Gastrocnemius medialis (tissue), 4 donors: ENCODE measurements at regions not wholly inside any gene's neighbourhood (a gene's known extent, or its start where the extent isn't known, plus 50 kb on each side); places are given as distances from the start of the nearest gene placed in this dataset.

Experiments used
- ATAC-seq, 2 donors: fragments of 150-250 bp; one replicate each; pipeline ENCODE4 v1.9.1; 2016
- DNase-seq, 2 donors: peaks; one replicate each; pipeline ENCODE4 v3.0.0-alpha.2; 2019
- H3K27ac ChIP-seq, 4 donors: fragments of 200-600 bp; sonication (generic); 1 replicate in 1 of 4; 2 replicates in 3 of 4; pipeline ENCODE4 v1.5.1; 2016 to 2018; ENCODE audit warnings: mild to moderate bottlenecking in 2 of 4, moderate library complexity in 1 of 4
- H3K27me3 ChIP-seq, 3 donors: fragments of 200-600 bp; sonication (generic) in 2 of 3; 1 replicate in 1 of 3; 2 replicates in 2 of 3; pipeline versions ENCODE4 v1.5.1 to v1.6.0; 2016 to 2019; ENCODE audit warnings: mild to moderate bottlenecking in 1 of 3, moderate library complexity in 1 of 3
- H3K36me3 ChIP-seq, 2 donors: fragments of 200-600 bp; sonication (generic) in 1 of 2; one replicate each; pipeline ENCODE4 v1.5.1; 2017 to 2018
- H3K4me1 ChIP-seq, 2 donors: fragments of 200-600 bp; sonication (generic) in 1 of 2; one replicate each; pipeline ENCODE4 v1.5.1; 2016 to 2017; ENCODE audit warnings: mild to moderate bottlenecking in 2 of 2
- H3K4me3 ChIP-seq, 4 donors: fragments of 200-600 bp; sonication (generic) in 3 of 4; 1 replicate in 1 of 4; 2 replicates in 3 of 4; pipeline ENCODE4 v1.5.1; 2016 to 2019; ENCODE audit warnings: mild to moderate bottlenecking in 2 of 4
- H3K9me3 ChIP-seq, 3 donors: fragments of 200-600 bp; sonication (generic) in 2 of 3; 1 replicate in 1 of 3; 2 replicates in 2 of 3; pipeline ENCODE4 v1.5.1; 2016 to 2019
- POLR2A ChIP-seq, 2 donors: fragments of 450-650 bp; IDR thresholded peaks; one replicate each; pipeline ENCODE4 v1.6.1; 2017; ENCODE audit warnings: antibody characterized with exemption in 2 of 2, mild to moderate bottlenecking in 2 of 2, moderate library complexity in 2 of 2
- in situ Hi-C, 4 donors: fragments of 200-750 bp; cut with MboI; loops; one replicate each; pipeline versions ENCODE4 v1.15.0 to v1.8.0; 2017; ENCODE audit warnings: low sequenced_read_pairs in 4 of 4
- intact Hi-C: fragments of 100-400 bp; cut with DNase I; formaldehyde crosslinking; loops from one replicate; pipeline ENCODE4 v1.15.1; 2023; ENCODE audit warnings: low total_unique reads
- TF ChIP-seq, protein P1 (sequence below), 5 experiments: fragments of 450-650 bp in 3 of 5; fragments of 200-600 bp in 2 of 5; sonication (generic) in 2 of 5; IDR thresholded peaks in 4 of 5; conservative IDR thresholded peaks in 1 of 5; 1 replicate in 4 of 5; 2 replicates in 1 of 5; pipeline ENCODE4 v1.5.1; 2016 to 2019; ENCODE audit warnings: antibody characterized with exemption in 5 of 5, mild to moderate bottlenecking in 3 of 5, moderate library complexity in 3 of 5

DNA sequence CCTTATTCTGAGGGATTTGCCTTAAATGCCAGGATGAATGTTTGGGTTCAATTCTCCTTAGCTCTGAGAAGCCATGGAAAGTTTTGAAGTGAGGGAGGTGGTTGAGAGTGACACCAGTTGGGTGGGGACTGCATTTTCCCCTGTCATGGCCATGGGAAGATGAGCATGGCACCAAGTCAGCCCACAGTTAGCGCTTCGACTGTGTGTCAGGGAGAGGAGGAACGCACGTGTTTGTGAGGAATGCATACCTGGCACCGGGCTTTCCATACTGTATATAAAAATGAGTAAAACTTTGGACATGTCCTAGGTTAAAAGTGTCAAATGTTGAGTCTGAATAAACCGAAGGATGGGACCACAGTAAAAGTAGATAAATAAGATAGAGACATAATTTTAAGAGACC, 187.5 kb upstream of the KL start:
- TF ChIP-seq POLR2A (IDR thresholded peaks at IDR 0.05) = no peak
- TF ChIP-seq, protein P1, sequence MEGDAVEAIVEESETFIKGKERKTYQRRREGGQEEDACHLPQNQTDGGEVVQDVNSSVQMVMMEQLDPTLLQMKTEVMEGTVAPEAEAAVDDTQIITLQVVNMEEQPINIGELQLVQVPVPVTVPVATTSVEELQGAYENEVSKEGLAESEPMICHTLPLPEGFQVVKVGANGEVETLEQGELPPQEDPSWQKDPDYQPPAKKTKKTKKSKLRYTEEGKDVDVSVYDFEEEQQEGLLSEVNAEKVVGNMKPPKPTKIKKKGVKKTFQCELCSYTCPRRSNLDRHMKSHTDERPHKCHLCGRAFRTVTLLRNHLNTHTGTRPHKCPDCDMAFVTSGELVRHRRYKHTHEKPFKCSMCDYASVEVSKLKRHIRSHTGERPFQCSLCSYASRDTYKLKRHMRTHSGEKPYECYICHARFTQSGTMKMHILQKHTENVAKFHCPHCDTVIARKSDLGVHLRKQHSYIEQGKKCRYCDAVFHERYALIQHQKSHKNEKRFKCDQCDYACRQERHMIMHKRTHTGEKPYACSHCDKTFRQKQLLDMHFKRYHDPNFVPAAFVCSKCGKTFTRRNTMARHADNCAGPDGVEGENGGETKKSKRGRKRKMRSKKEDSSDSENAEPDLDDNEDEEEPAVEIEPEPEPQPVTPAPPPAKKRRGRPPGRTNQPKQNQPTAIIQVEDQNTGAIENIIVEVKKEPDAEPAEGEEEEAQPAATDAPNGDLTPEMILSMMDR (IDR thresholded peaks at IDR 0.05 in 4 of 5, conservative IDR thresholded peaks at IDR 0.05 in 1 of 5) = no peak
- H3K9me3 ChIP-seq = peaks cover 0 to 3% (median 0%) of the 10 kb centered on the region in 3 donors

DNA sequence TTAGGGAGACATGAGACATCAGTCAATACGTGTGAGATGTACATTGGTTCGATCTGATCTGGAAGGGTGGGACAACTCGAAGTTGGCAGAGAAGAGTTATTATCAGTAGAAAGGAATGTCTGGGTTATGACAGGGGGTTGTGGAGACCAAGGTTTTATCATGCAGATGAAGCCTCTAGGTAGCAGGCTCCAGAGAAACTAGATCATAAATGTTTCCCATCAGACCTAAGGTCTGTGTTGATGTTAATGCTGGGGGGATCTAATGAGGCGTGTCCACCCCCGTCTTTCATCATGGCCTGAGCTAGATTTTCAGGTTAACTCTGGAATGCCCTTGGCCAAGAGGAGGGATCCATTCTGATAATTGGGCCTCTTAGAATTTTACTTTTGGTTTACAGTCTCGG, 187.0 kb upstream of the KL start:
- TF ChIP-seq, protein P1 (IDR thresholded peaks at IDR 0.05 in 4 of 5, conservative IDR thresholded peaks at IDR 0.05 in 1 of 5) = no peak
- TF ChIP-seq POLR2A (IDR thresholded peaks at IDR 0.05) = no peak
- Histone ChIP-seq H3K9me3 (peaks cover 0 to 3% (median 0%) of the 10 kb centered on the region in 3 donors), H3K27me3 (no peaks in the 10 kb centered on the region), H3K27ac (no peak overlapping the region), H3K4me1 (no peaks in the 10 kb centered on the region), H3K36me3 (no peaks in the 10 kb centered on the region), H3K4me3 (no peak overlapping the region)
- intact Hi-C loops = no loop called here
- in situ Hi-C loops = no loop called here
- no peak for DNase-seq
- ATAC-seq = no peak

More for the DNA sequence above, 187.5 kb upstream of the KL start:
- Histone ChIP-seq H3K27me3 (no peaks in the 10 kb centered on the region), H3K4me3 (no peak overlapping the region), H3K4me1 (no peaks in the 10 kb centered on the region), H3K27ac (no peak overlapping the region), H3K36me3 (no peaks in the 10 kb centered on the region)
- DNase-seq = no peak
- in situ Hi-C loops (no loop called here), intact Hi-C loops (no loop called here)
- ATAC-seq = no peak

DNA sequence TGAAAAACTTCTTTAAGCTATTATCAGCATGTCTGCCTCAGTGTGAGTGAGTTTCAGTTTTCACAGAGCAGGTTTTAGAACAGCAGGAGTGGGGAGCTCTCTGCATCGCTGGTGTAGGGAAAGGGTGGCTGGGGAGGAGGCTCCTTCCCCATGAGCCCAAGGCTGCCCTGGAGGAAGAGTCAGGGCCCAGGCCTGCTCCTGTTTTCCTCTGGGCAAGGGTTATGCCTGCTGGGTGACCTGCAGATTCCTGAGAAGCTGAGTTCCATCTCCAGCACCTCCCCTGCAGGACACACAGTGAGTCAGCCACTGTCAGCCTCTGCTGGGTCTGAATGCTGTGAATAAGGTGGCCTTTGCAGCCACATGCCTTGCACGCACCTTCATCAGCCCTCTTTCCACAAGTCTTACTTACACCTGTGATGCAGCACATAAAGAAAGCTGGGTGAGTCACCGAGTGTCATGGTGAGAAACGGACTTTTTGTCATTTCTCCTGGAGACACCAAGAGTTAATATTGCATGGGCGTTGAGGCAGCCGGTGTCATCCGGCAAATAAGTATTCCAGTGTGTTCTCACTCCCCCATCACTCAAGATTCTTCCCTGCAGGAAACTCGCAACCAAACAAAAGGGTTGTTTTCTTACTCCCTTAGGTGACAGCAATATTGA, 186.4 kb upstream of the KL start:
- TF ChIP-seq POLR2A (IDR thresholded peaks at IDR 0.05) = no peak
- TF ChIP-seq, protein P1 (IDR thresholded peaks at IDR 0.05 in 4 of 5, conservative IDR thresholded peaks at IDR 0.05 in 1 of 5) = no peak
- Histone ChIP-seq H3K4me3 (no peak overlapping the region), H3K9me3 (peaks cover 0 to 3% (median 0%) of the 10 kb centered on the region in 3 donors)

DNA sequence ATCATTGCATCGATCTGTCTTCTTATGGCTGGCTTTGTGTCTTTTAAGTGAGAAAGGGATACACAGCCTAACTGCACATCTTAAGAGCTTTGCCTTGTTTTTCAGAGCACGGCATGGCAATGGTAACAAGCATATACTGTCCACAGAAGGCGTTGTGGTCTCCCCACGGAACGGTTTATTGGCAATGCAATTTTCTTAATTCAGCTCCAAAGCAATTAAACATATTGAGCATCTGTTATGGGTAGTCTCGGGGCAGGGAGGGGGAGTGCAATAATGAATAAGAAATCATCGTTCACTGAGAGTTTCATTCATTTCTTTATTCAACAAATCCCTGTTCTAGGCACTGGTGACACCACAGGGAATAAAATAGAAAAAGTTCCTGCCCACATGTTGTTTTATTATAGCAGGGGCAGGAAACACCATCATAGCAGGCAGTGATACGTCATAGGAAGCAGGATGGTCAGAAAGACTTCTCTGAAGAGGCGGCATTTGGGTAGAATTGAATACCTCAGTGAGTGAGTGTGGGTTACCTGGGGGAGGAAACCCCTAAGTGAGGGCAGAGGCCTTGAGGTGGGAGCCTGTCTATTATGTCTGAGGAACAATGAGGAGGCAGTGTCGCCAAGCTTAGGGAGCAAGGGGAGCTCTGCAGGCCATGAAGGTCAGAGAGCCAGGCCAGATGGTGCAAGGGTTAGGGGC, 185.7 kb upstream of the KL start:
- Histone ChIP-seq H3K36me3 (no peaks in the 10 kb centered on the region), H3K27me3 (no peaks in the 10 kb centered on the region), H3K4me1 (no peaks in the 10 kb centered on the region), H3K9me3 (peaks cover 0 to 3% (median 0%) of the 10 kb centered on the region in 3 donors), H3K27ac (no peak overlapping the region), H3K4me3 (no peak overlapping the region)
- intact Hi-C loops = no loop called here
- ATAC-seq (no peak), DNase-seq (no peak)
- no peak for TF ChIP-seq POLR2A (IDR thresholded peaks at IDR 0.05)
- TF ChIP-seq, protein P1 (IDR thresholded peaks at IDR 0.05 in 4 of 5, conservative IDR thresholded peaks at IDR 0.05 in 1 of 5) = no peak
- in situ Hi-C loops = no loop called here

More for the DNA sequence above, 186.4 kb upstream of the KL start:
- Histone ChIP-seq H3K36me3 (no peaks in the 10 kb centered on the region), H3K4me1 (no peaks in the 10 kb centered on the region), H3K27me3 (no peaks in the 10 kb centered on the region), H3K27ac (no peak overlapping the region)
- intact Hi-C loops (no loop called here), in situ Hi-C loops (no loop called here)
- no peak for ATAC-seq
- DNase-seq = no peak
